ENCODE measurements at regions not wholly inside any gene's neighbourhood (a gene's known extent, or its start where the extent isn't known, plus 50 kb on each side); places are given as distances from the start of the nearest gene placed in this dataset.

DNA sequence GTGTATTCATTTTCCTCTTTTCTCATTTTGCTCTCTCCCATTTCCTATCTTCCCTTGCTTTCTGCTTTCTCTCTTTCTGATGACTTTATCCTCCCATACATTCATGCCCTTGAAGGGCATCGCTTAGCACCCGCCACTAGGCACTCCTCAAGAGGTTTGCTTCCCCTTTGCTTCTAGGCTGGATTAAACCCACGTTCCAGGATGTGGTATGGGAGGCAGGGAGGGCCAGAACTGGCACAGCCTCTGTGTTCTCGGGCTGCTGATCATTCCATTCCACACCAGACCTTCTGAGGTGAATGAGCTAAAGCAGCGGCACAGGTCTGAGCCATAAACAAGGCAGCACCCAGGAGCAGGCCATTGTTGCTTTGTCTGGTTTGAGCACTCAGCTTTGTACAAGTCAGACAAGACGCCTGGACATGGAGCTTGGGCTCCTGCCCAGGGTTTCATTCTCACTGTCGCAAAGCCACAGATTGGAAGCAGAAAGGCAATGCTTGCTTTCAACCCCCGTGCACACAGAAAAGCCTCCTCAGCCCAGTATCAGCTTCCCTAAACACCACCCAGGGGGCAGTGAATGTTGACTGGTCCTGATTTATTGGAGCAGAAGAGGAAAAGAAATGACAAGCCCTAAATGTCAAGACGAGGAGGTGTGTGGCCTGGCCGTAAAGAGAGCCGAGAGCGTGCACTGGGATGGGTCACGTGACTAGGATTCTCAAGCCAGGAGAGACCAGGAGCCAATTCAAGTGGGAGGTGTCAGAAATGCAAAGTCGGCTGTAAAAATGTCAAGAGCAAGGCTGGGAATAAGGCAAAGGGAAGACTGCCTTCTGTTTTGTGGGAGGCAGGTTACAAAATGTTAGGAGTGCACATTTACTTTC is 218.0 kb upstream of the SERP2 start:
- TF ChIP-seq POLR2A (IDR thresholded peaks at IDR 0.05) = no peak
- TF ChIP-seq, protein P1, sequence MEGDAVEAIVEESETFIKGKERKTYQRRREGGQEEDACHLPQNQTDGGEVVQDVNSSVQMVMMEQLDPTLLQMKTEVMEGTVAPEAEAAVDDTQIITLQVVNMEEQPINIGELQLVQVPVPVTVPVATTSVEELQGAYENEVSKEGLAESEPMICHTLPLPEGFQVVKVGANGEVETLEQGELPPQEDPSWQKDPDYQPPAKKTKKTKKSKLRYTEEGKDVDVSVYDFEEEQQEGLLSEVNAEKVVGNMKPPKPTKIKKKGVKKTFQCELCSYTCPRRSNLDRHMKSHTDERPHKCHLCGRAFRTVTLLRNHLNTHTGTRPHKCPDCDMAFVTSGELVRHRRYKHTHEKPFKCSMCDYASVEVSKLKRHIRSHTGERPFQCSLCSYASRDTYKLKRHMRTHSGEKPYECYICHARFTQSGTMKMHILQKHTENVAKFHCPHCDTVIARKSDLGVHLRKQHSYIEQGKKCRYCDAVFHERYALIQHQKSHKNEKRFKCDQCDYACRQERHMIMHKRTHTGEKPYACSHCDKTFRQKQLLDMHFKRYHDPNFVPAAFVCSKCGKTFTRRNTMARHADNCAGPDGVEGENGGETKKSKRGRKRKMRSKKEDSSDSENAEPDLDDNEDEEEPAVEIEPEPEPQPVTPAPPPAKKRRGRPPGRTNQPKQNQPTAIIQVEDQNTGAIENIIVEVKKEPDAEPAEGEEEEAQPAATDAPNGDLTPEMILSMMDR (IDR thresholded peaks at IDR 0.05) = no peak
- no peak for TF ChIP-seq POLR2AphosphoS5 (IDR thresholded peaks at IDR 0.05)
- no peak for TF ChIP-seq EP300 (IDR thresholded peaks at IDR 0.05)

Measured in suprapubic skin (tissue), 4 donors.